Hematopoietic multipotent progenitor cell treated with erythropoietin and hydrocortisone succinate and interleukin-3 and kit ligand, for 15 days (in vitro differentiated cells): ENCODE measurements at regions not wholly inside any gene's neighbourhood (a gene's known extent, or its start where the extent isn't known, plus 50 kb on each side); places are given as distances from the start of the nearest gene placed in this dataset.
A peak's percentile ranks its signal among the peaks of the same experiment; 100 is the strongest.
"Not testable (repeated sequence)": the region's sequence is repeated elsewhere in the genome, so short reads cannot be mapped to it uniquely, and the experiment has no call there.

Experiments
- DNase-seq: peaks from one replicate; pipeline ENCODE4 v3.0.0-alpha.2; 2015; ENCODE audit warnings: low spot score

GRCh38 chr9:108765265-108765664, 90.5 kb downstream of the ACTL7B start:
- DNase-seq, result no peak

GRCh38 chr9:108762348-108763055, 93.3 kb downstream of the ACTL7B start:
- no peak for DNase-seq

- peak; percentile 41 for DNase-seq
Observed at GRCh38 chr9:108761655-108762347, 94.0 kb downstream of the ACTL7B start.

- DNase-seq, result no peak
Observed at GRCh38 chr9:108760841-108761240, 94.9 kb downstream of the ACTL7B start.

- no peak for DNase-seq
Observed at GRCh38 chr9:108759835-108760234, 96.0 kb downstream of the ACTL7B start.

GRCh38 chr9:108759399-108759798, 96.4 kb downstream of the ACTL7B start:
- DNase-seq, result no peak

GRCh38 chr9:108756746-108757490, 98.9 kb downstream of the ACTL7B start:
- no peak for DNase-seq

- DNase-seq, result no peak
Observed at GRCh38 chr9:108755979-108756378, 99.8 kb downstream of the ACTL7B start.

GRCh38 chr9:108751369-108751768, 104.4 kb downstream of the ACTL7B start:
- DNase-seq, result no peak

- no peak for DNase-seq
Observed at GRCh38 chr9:108750661-108751215, 105.0 kb downstream of the ACTL7B start.

- no peak for DNase-seq
Observed at GRCh38 chr9:108748776-108749175, 107.0 kb downstream of the ACTL7B start.

- DNase-seq, result no peak
Observed at GRCh38 chr9:108746864-108747263, 108.9 kb downstream of the ACTL7B start.

GRCh38 chr9:108746001-108746400, 109.8 kb downstream of the ACTL7B start:
- no peak for DNase-seq

GRCh38 chr9:108744641-108745040, 111.1 kb downstream of the ACTL7B start:
- DNase-seq, result no peak

- no peak for DNase-seq
Observed at GRCh38 chr9:108743901-108744371, 111.8 kb downstream of the ACTL7B start.

- no peak for DNase-seq
Observed at GRCh38 chr9:108743416-108743815, 112.4 kb downstream of the ACTL7B start.

- no peak for DNase-seq
Observed at GRCh38 chr9:108742191-108742590, 113.6 kb downstream of the ACTL7B start.

GRCh38 chr9:108731292-108731691, 124.5 kb downstream of the ACTL7B start:
- not testable (repeated sequence) for DNase-seq

- DNase-seq, result no peak
Observed at GRCh38 chr9:108727580-108728111, 128.1 kb downstream of the ACTL7B start.

- DNase-seq, result no peak
Observed at GRCh38 chr9:108724652-108725051, 131.1 kb downstream of the ACTL7B start.

GRCh38 chr9:108724122-108724521, 131.7 kb downstream of the ACTL7B start:
- no peak for DNase-seq

GRCh38 chr9:108722396-108722795, 133.4 kb downstream of the ACTL7B start:
- DNase-seq, result no peak
